Esophagus squamous epithelium (tissue), 4 donors: ENCODE measurements at regions not wholly inside any gene's neighbourhood (a gene's known extent, or its start where the extent isn't known, plus 50 kb on each side); places are given as distances from the start of the nearest gene placed in this dataset.

ENCODE experiments used
- CTCF ChIP-seq, 6 experiments: fragments of 450-650 bp in 4 of 6; fragments of 200-600 bp in 2 of 6; sonication (generic) in 2 of 6; IDR thresholded peaks; one replicate each; pipeline ENCODE4 v1.5.1; 2016 to 2019; ENCODE audit warnings: antibody characterized with exemption in 6 of 6, mild to moderate bottlenecking in 4 of 6, moderate library complexity in 4 of 6
- POLR2A ChIP-seq, 4 donors: fragments of 450-650 bp; IDR thresholded peaks; one replicate each; pipeline ENCODE4 v1.6.1; 2017; ENCODE audit warnings: antibody characterized with exemption in 4 of 4, mild to moderate bottlenecking in 4 of 4, moderate library complexity in 3 of 4

DNA sequence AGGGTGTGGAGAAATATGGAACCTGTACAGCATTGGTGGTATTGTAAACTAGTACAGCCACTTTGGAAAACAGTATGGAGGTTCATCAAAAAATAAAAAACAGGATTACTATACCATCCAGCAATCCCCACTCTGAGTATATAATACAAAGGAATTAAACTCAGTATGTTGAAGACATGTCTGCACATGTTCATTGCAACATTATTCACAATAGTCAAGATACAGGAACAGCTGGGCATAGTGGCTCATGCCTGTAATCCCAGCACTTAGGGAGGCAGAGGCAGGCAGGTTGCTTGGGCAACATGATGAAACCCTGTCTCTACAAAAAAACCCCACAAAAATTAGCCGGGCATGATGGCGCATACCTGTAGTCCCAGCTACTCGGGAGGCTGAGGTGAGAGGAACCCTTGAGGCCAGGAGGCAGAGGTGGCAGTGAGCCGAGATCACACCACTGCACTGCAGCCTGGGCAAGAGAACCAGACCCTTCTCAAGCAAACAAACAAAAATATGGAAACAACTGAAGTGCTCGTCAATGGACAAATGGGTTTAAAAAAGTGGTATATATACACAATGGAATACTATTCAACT is 63.6 kb downstream of the TMEM174 start:
- peak in 1 of 6 experiments; percentile 14 for TF ChIP-seq CTCF (IDR thresholded peaks at IDR 0.05)
- TF ChIP-seq POLR2A (IDR thresholded peaks at IDR 0.05): no peak
